CD8-positive, alpha-beta memory T cell (primary cell): ENCODE measurements at regions not wholly inside any gene's neighbourhood (a gene's known extent, or its start where the extent isn't known, plus 50 kb on each side); places are given as distances from the start of the nearest gene placed in this dataset.

Source experiments
- CTCF ChIA-PET: fragments of 350-600 bp; sonication (Branson Sonifier 250); formaldehyde crosslinking; loops from one replicate; lab custom pipeline; 2021; ENCODE audit warnings: antibody characterized with exemption; lab: Charles Lee
- POLR2A ChIA-PET: fragments of 350-600 bp; sonication (Branson Sonifier 250); formaldehyde crosslinking; loops from one replicate; lab custom pipeline; 2021; ENCODE audit warnings: antibody characterized with exemption; lab: Charles Lee
- DNase-seq, 5 donors: peaks; one replicate each; pipeline versions ENCODE4 v3.0.0 to v3.0.0-alpha.2; 2020 to 2022; ENCODE audit warnings: mixed read lengths in 1 of 5
- H3K27ac ChIP-seq: one replicate; pipeline ENCODE4 v1.7.0; 2013; ENCODE audit warnings: low read depth, mild to moderate bottlenecking, low read length, moderate library complexity
- H3K27me3 ChIP-seq: 2 replicates; pipeline ENCODE4 v1.7.0; 2013; ENCODE audit warnings: low read length, mild to moderate bottlenecking; ENCODE audit not compliant: insufficient read depth, poor library complexity, severe bottlenecking
- H3K36me3 ChIP-seq: 2 replicates; pipeline ENCODE4 v1.7.0; 2013; ENCODE audit warnings: mild to moderate bottlenecking, low read length, moderate library complexity; ENCODE audit not compliant: insufficient read depth
- H3K4me1 ChIP-seq: 2 replicates; pipeline ENCODE4 v1.7.0; 2013; ENCODE audit warnings: mild to moderate bottlenecking, low read length, moderate library complexity; ENCODE audit not compliant: insufficient read depth
- H3K4me3 ChIP-seq: 2 replicates; pipeline ENCODE4 v1.7.0; 2013; ENCODE audit warnings: mild to moderate bottlenecking, low read length
- H3K9me3 ChIP-seq: 2 replicates; pipeline ENCODE4 v1.7.0; 2013; ENCODE audit warnings: mild to moderate bottlenecking, low read length
- H3K27ac Mint-ChIP-seq, 8 donors: one replicate each; pipeline ENCODE4 v1.8.0; 2020 to 2021; ENCODE audit warnings: mixed read lengths in 8 of 8, mild to moderate bottlenecking in 6 of 8, inconsistent platforms in 3 of 8, moderate library complexity in 3 of 8
- H3K27me3 Mint-ChIP-seq, 2 donors: one replicate each; pipeline ENCODE4 v1.8.0; 2020 to 2021; ENCODE audit warnings: mixed read lengths in 2 of 2, mild to moderate bottlenecking in 1 of 2, moderate library complexity in 1 of 2
- H3K36me3 Mint-ChIP-seq, 3 donors: one replicate each; pipeline ENCODE4 v1.8.0; 2020 to 2021; ENCODE audit warnings: mixed read lengths in 3 of 3, inconsistent platforms in 1 of 3, mild to moderate bottlenecking in 1 of 3
- H3K4me1 Mint-ChIP-seq, 3 donors: one replicate each; pipeline ENCODE4 v1.8.0; 2020 to 2021; ENCODE audit warnings: mixed read lengths in 3 of 3, inconsistent platforms in 1 of 3, mild to moderate bottlenecking in 1 of 3
- H3K4me3 Mint-ChIP-seq, 7 donors: one replicate each; pipeline ENCODE4 v1.8.0; 2020 to 2021; ENCODE audit warnings: mixed read lengths in 7 of 7, mild to moderate bottlenecking in 6 of 7, moderate library complexity in 4 of 7, inconsistent platforms in 2 of 7
- H3K9me3 Mint-ChIP-seq, 5 donors: one replicate each; pipeline ENCODE4 v1.8.0; 2020 to 2022; ENCODE audit warnings: mixed read lengths in 5 of 5, mild to moderate bottlenecking in 3 of 5, moderate library complexity in 2 of 5, inconsistent platforms in 1 of 5

- Mint-ChIP-seq H3K36me3 (no peaks in the 10 kb centered on the region), H3K4me1 (no peaks in the 10 kb centered on the region), H3K4me3 (no peak overlapping the region), H3K27ac (no peak overlapping the region), H3K27me3 (no peaks in the 10 kb centered on the region), H3K9me3 (peaks cover 4 to 21% (median 8%) of the 10 kb centered on the region in 5 donors)
- Histone ChIP-seq H3K9me3 (no peaks in the 10 kb centered on the region), H3K4me1 (no peaks in the 10 kb centered on the region), H3K36me3 (no peaks in the 10 kb centered on the region), H3K27me3 (no peaks in the 10 kb centered on the region), H3K27ac (no peak overlapping the region), H3K4me3 (no peak overlapping the region)
- no peak for DNase-seq
- ChIA-PET POLR2A (no interaction called here), CTCF (no interaction called here)
These were observed 440.4 kb downstream of the BTBD3 start for GRCh38 chr20:12358006-12358654.

DNA sequence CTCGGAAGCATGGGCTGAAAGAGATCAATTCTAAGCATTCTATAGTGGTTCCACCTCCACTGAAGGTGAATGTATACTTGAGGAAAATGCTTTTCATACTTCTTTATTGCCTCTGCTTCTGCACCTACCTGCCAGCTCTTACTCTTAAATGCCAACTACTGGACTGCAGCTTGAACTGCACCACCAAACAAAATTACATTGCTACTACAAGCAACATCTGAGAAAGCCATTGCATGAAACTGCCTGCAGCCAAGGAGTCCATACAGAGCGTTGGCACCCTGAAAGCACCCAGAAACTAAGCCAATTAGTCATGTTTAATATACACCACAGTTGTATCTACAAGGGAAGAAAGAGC, 440.9 kb downstream of the BTBD3 start:
- Mint-ChIP-seq H3K9me3 (peaks cover 4 to 20% (median 8%) of the 10 kb centered on the region in 5 donors), H3K4me3 (no peak overlapping the region), H3K4me1 (no peaks in the 10 kb centered on the region), H3K36me3 (no peaks in the 10 kb centered on the region), H3K27me3 (no peaks in the 10 kb centered on the region), H3K27ac (no peak overlapping the region)
- CTCF ChIA-PET: no interaction called here
- H3K9me3 ChIP-seq: no peaks in the 10 kb centered on the region
- POLR2A ChIA-PET: no interaction called here
- H3K27me3 ChIP-seq: no peaks in the 10 kb centered on the region
- H3K4me1 ChIP-seq: no peaks in the 10 kb centered on the region
- no peak overlapping the region for H3K4me3 ChIP-seq
- H3K36me3 ChIP-seq: no peaks in the 10 kb centered on the region
- H3K27ac ChIP-seq: no peak overlapping the region
- DNase-seq: no peak

GRCh38 chr20:12371990-12372389, 454.3 kb downstream of the BTBD3 start:
- Mint-ChIP-seq H3K36me3 (no peaks in the 10 kb centered on the region), H3K27ac (no peak overlapping the region), H3K9me3 (peaks cover 0 to 25% (median 6%) of the 10 kb centered on the region in 5 donors), H3K4me3 (no peak overlapping the region), H3K27me3 (no peaks in the 10 kb centered on the region), H3K4me1 (no peaks in the 10 kb centered on the region)
- Histone ChIP-seq H3K27ac (no peak overlapping the region), H3K9me3 (no peaks in the 10 kb centered on the region), H3K4me3 (no peak overlapping the region), H3K36me3 (no peaks in the 10 kb centered on the region), H3K27me3 (no peaks in the 10 kb centered on the region), H3K4me1 (no peaks in the 10 kb centered on the region)
- ChIA-PET POLR2A (no interaction called here), CTCF (no interaction called here)
- DNase-seq: no peak

- no peaks in the 10 kb centered on the region for H3K36me3 ChIP-seq
- no peak overlapping the region for H3K4me3 ChIP-seq
- H3K27ac Mint-ChIP-seq: no peak overlapping the region
- H3K9me3 ChIP-seq: no peaks in the 10 kb centered on the region
- H3K9me3 Mint-ChIP-seq: peaks cover 0 to 25% (median 6%) of the 10 kb centered on the region in 5 donors
- ChIA-PET POLR2A (no interaction called here), CTCF (no interaction called here)
- H3K27ac ChIP-seq: no peak overlapping the region
- H3K36me3 Mint-ChIP-seq: no peaks in the 10 kb centered on the region
- no peaks in the 10 kb centered on the region for H3K27me3 ChIP-seq
- DNase-seq: no peak
- H3K4me1 ChIP-seq: no peaks in the 10 kb centered on the region
- H3K27me3 Mint-ChIP-seq: no peaks in the 10 kb centered on the region
- H3K4me1 Mint-ChIP-seq: no peaks in the 10 kb centered on the region
- no peak overlapping the region for H3K4me3 Mint-ChIP-seq
These were observed 454.9 kb downstream of the BTBD3 start for GRCh38 chr20:12372557-12372956.

DNA sequence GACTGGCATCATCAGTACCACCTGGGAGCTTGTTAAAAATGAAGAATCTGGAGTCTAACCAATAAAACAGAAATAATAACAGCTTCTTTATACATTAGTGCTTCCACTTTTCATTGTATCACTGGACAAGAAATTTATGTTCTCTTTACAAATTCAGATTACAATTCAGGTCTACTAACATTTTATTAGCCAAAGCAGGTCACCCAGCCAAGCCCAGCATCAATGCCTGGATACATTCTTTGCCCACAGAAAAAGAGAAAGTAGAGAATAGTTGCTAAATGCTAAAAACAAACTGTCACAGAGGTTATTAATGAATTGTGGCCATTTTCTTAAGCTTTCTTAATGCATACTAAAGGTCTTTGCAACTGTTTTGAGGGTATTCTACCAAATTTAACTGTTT, 458.3 kb downstream of the BTBD3 start:
- Histone ChIP-seq H3K27ac (no peak overlapping the region), H3K4me3 (no peak overlapping the region), H3K4me1 (no peaks in the 10 kb centered on the region), H3K36me3 (no peaks in the 10 kb centered on the region), H3K27me3 (no peaks in the 10 kb centered on the region), H3K9me3 (no peaks in the 10 kb centered on the region)
- Mint-ChIP-seq H3K27me3 (no peaks in the 10 kb centered on the region), H3K27ac (no peak overlapping the region), H3K4me1 (no peaks in the 10 kb centered on the region), H3K4me3 (no peak overlapping the region), H3K36me3 (no peaks in the 10 kb centered on the region), H3K9me3 (peaks cover 11 to 27% (median 12%) of the 10 kb centered on the region in 5 donors)
- ChIA-PET POLR2A (no interaction called here), CTCF (no interaction called here)
- no peak for DNase-seq

DNA sequence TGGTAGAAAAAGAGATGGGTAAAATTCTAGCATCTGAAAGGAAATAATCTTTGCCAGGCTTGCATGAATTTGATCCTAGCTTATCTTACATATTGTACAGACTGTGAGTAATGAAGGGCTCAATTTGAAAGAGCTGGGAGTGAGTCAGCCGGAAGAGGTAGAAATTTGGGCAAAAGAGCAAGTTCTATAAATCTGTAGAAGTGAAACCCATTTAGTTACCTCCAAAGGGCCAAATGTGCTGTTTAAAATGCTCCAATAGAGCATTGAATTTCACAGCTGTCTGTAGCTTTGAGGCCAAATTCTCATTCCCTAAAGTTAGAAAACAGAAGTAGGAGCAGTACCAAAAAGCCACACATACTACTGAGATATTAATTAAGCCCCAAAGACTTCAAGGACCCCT, 466.1 kb downstream of the BTBD3 start:
- no peaks in the 10 kb centered on the region for H3K4me1 Mint-ChIP-seq
- peaks cover 9 to 24% (median 12%) of the 10 kb centered on the region in 5 donors for H3K9me3 Mint-ChIP-seq
- DNase-seq: no peak
- no peak overlapping the region for H3K27ac Mint-ChIP-seq
- H3K9me3 ChIP-seq: no peaks in the 10 kb centered on the region
- no peak overlapping the region for H3K4me3 ChIP-seq
- H3K4me3 Mint-ChIP-seq: no peak overlapping the region
- no peaks in the 10 kb centered on the region for H3K4me1 ChIP-seq
- H3K27ac ChIP-seq: no peak overlapping the region
- H3K36me3 Mint-ChIP-seq: no peaks in the 10 kb centered on the region
- ChIA-PET POLR2A (no interaction called here), CTCF (no interaction called here)
- no peaks in the 10 kb centered on the region for H3K27me3 ChIP-seq
- no peaks in the 10 kb centered on the region for H3K27me3 Mint-ChIP-seq
- no peaks in the 10 kb centered on the region for H3K36me3 ChIP-seq

DNA sequence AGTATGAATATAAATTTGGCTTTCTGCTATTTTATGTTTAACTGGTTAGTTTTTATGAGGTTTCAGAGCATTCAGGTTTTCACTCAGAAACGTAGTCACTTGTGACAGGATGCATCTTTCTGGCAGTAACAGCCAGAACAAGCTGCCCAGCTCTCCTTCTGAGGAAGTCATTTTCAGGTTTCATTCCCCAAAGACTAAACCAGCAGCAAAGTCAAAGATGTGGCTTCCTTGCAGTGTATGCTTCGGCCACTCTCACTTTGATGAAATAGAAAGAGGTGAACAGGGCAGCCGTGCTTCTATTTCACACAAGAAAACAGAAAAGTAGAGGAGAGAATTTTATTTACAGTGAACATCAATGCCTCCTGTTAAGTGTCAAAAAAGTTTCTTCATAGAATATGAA, 469.1 kb downstream of the BTBD3 start:
- CTCF ChIA-PET: no interaction called here
- Mint-ChIP-seq H3K9me3 (peaks cover 3 to 18% (median 11%) of the 10 kb centered on the region in 5 donors), H3K36me3 (no peaks in the 10 kb centered on the region), H3K4me1 (no peaks in the 10 kb centered on the region), H3K27me3 (no peaks in the 10 kb centered on the region), H3K27ac (no peak overlapping the region), H3K4me3 (no peak overlapping the region)
- H3K9me3 ChIP-seq: no peaks in the 10 kb centered on the region
- no peaks in the 10 kb centered on the region for H3K27me3 ChIP-seq
- no peak overlapping the region for H3K4me3 ChIP-seq
- H3K36me3 ChIP-seq: no peaks in the 10 kb centered on the region
- no peak overlapping the region for H3K27ac ChIP-seq
- POLR2A ChIA-PET: no interaction called here
- no peaks in the 10 kb centered on the region for H3K4me1 ChIP-seq
- no peak for DNase-seq

- H3K4me1 ChIP-seq: no peaks in the 10 kb centered on the region
- H3K36me3 ChIP-seq: no peaks in the 10 kb centered on the region
- DNase-seq: no peak
- H3K9me3 ChIP-seq: no peaks in the 10 kb centered on the region
- H3K27ac ChIP-seq: no peak overlapping the region
- H3K4me3 ChIP-seq: no peak overlapping the region
- Mint-ChIP-seq H3K4me1 (no peaks in the 10 kb centered on the region), H3K36me3 (no peaks in the 10 kb centered on the region), H3K27ac (no peak overlapping the region), H3K27me3 (no peaks in the 10 kb centered on the region), H3K4me3 (no peak overlapping the region), H3K9me3 (peaks cover 4 to 18% (median 14%) of the 10 kb centered on the region in 5 donors)
- ChIA-PET POLR2A (no interaction called here), CTCF (no interaction called here)
- no peaks in the 10 kb centered on the region for H3K27me3 ChIP-seq
These were observed 473.4 kb downstream of the BTBD3 start for GRCh38 chr20:12391099-12391498.
